Stimulated activated CD4-positive, alpha-beta T cell treated with anti-CD3 and anti-CD28 coated beads, Interleukin-12 subunit alpha, Interleukin-12 subunit beta, amount 100 ng/mL, for 48 hours (primary cell): ENCODE measurements at regions not wholly inside any gene's neighbourhood (a gene's known extent, or its start where the extent isn't known, plus 50 kb on each side); places are given as distances from the start of the nearest gene placed in this dataset.
"Not testable (repeated sequence)": the region's sequence is repeated elsewhere in the genome, so short reads cannot be mapped to it uniquely, and the experiment has no call there.

Experiments
- DNase-seq, 3 donors: peaks; one replicate each; pipeline ENCODE4 v3.0.0-alpha.2; 2020; ENCODE audit warnings: low read depth in 2 of 3, low spot score in 1 of 3

GRCh38 chr18:1394966-1395365 is 490.3 kb downstream of the ADCYAP1 start:
- no peak for DNase-seq

DNA sequence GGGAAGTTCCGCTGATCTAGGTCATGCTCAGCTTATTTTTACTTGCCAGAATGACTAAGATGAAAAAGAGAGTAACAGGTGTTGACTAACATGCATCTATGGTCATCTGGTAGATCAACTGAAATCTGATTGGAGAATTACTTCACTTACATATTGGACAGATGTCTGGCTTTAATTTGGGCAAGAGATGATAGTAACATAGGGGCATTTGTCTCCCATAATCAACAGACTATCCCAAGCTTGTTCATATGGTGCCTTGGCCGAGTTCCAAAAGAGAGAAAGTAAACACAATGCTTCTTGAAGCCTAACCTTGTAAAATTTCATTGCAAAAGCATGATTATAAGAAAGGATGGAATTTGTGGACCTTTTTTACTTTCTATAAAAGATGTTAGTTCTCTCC is 503.7 kb downstream of the ADCYAP1 start:
- DNase-seq, result no peak

DNA sequence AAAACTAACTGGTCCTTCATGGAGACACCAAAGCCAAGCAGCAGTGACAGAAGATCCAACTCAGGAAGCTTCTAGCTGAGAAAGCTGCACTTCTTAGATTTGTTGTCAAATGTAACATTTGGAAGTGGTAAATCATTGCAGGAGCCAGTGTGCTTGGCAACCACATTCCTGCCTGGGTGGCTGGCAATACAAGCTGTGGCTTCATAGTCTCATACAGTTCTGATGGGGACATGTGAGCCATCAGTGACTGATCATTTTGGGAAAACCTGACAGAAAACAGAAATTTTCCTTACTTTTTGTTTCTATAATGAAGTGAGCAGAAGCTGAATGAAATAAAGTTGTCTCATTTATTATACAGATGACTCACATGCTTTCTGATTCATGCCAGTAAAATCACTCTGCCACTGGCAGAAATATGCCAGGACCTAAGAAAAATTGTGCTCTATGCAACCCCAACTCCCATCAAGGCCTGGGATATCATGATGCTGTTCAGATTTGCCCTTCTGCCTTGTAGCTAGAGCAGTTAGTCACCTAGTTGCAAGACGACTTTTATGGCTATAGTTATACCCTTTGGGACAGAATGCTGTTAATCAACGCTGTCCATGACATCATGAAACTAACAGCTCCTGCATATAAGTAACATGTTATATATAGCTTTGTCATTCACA is 508.1 kb downstream of the ADCYAP1 start:
- no peak for DNase-seq

- no peak for DNase-seq
Observed at GRCh38 chr18:1413323-1413675, 508.6 kb downstream of the ADCYAP1 start.

GRCh38 chr18:1416074-1416473 is 511.4 kb downstream of the ADCYAP1 start:
- DNase-seq, result no peak

- DNase-seq, result no peak
Observed at GRCh38 chr18:1421502-1421901, 516.8 kb downstream of the ADCYAP1 start.

DNA sequence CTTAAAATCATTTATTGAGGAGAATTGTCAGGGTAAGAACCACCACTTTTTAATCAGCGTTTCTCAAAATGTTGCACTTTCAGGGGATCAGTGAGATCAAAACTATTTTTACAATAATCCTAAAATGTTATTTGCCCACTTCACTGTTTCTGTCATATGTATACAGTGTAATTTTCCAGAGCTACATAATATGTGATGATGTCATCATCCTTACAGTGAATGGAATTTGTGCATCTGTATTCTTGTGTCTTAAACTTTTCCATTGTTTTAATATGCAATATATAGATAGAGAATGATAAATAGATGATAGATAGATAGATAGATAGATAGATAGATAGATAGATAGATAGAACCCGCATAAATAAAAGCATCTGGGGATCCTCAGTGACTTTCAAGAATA is 518.0 kb downstream of the ADCYAP1 start:
- DNase-seq, result no peak

- DNase-seq, result no peak
Observed at GRCh38 chr18:1425679-1426078, 521.0 kb downstream of the ADCYAP1 start.

DNA sequence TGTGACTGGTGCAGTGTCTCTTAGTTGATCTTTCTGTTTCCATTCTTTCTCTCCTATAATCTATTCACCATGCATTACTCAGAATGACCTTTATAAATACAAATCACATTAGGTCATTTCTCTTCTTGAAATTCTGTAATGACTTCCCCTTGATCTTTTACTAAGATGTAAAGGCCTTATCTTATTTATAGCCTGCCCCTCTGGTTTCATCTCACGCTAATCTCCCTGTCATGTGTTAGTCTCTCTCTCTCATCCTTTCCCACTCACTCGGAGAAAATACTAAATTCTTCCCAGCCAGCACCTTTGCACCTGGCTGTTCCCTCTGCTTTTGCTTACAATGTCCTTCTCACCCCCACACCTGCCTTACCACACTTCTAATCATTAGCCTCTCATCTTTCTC is 530.8 kb downstream of the ADCYAP1 start:
- no peak for DNase-seq

DNA sequence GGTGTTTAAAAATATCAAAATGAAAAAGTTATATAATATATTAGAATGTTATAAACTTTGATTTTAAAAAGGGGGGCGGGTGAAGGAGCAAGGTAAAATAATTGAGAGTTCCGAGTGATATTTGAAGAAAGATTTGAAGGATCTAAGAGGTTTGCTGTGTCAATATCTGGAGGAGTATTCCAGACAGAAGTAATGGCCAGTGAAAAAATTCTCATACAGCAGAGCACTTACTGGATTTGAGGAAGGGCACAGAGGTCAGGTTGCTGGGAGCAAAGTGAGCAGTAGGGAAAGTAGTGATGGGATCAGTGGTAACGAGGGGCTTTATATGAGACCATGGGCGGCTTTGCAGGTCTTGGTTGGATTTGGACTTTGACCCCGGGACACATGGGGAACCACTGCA is 531.5 kb downstream of the ADCYAP1 start:
- DNase-seq, result no peak

- DNase-seq, result no peak
Observed at GRCh38 chr18:1438458-1438910, 533.8 kb downstream of the ADCYAP1 start.

DNA sequence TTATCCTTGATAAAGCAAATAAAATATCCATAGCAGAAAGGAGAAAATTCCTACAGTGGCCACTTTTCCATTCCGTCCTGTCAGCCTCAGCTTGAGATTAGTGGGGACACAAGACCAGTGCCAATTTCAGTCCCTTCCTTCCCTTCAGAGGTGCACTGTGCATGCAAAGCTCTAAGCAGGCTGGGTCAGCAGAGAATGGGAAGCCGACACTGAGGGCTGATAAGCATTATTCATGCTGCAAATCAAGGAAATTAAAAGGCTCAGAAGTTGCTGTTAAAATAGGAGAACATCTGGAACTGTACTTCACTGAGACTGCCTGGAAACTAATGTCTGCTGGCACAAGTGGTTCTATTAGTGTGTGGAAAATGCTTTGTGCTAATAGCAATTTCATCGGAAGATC is 534.3 kb downstream of the ADCYAP1 start:
- no peak for DNase-seq

- DNase-seq, result not testable (repeated sequence)
Observed at GRCh38 chr18:1444062-1444461, 539.4 kb downstream of the ADCYAP1 start.

DNA sequence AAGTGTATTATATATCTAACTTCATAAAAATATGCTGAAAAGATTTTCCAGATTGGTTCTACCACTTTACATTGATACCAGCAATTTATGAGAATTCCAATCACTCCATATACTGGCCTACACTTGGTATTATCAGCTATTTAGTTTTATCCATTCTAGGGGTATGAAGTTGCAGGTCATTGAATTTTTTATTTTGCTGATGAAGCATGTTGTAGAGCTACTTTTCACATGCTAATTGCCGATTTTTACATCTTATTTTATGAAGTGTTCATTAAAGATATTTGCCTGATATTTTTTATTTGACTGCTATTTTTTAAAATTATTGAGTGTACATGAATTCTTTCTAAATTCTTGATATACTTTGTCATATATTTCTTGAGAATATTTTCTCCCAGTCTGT is 542.1 kb downstream of the ADCYAP1 start:
- DNase-seq, result no peak

GRCh38 chr18:1452821-1453220 is 548.1 kb downstream of the ADCYAP1 start:
- no peak for DNase-seq

DNA sequence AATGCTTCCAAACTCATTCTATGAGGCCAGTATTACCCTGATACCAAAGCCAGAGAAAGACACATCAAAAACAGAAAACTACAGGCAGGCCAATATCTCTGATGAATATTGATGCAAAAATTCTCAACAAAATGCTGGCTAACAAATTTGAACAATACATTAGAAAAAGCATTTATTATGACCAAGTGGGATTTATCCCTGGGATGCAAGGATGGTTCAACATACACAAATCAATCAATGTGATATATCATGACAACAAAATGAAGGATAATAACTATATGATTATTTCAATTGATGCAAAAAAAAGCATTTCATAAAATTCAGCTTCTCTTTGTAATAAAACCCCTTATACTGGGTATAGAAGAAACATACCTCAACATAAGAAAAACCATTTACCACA is 550.9 kb downstream of the ADCYAP1 start:
- no peak for DNase-seq

- no peak for DNase-seq
Observed at GRCh38 chr18:1458547-1458946, 553.9 kb downstream of the ADCYAP1 start.

- no peak for DNase-seq
Observed at GRCh38 chr18:1463981-1464380, 559.3 kb downstream of the ADCYAP1 start.

GRCh38 chr18:1464444-1465217 is 560.0 kb downstream of the ADCYAP1 start:
- no peak for DNase-seq

DNA sequence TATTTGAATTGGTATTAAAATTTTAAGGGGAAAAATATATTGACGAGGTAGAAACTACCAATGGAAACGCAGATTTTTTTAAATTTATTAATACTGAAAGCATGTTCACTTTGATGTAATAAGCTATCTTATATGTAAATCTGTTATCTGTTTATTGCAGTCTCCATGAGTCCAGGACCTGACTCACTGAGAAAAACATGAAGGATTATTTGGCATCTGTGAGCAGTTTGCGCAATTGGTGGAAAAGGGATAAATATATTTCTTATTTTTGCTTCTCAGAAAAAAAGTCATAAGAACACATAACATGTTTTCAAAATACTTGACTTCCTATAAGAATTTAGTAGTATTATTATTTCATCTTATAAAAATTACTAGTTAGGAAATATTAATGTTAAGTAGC is 561.4 kb downstream of the ADCYAP1 start:
- no peak for DNase-seq

- no peak for DNase-seq
Observed at GRCh38 chr18:1467461-1467964, 562.8 kb downstream of the ADCYAP1 start.

- DNase-seq, result no peak
Observed at GRCh38 chr18:1468550-1468949, 563.9 kb downstream of the ADCYAP1 start.

DNA sequence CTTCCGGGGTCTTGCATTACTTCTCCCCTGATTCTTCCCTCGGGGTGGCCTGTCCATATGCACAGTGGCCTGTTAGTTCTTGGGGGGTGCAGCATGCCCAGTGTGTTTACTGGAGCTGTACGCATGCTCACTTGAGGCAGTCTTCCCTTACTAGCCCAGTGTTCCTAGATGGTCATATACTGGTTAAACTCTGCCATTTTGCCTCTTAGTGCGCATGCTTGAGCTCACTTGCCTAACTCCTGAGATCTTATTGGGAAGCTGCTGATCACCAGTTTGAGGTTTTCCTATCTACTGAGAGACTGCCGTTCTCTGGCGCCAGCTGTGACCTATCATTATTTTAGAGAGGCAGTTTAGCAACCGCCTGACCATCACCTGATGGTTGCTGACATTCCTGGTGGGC is 571.2 kb downstream of the ADCYAP1 start:
- no peak for DNase-seq
